ENCODE measurements at regions not wholly inside any gene's neighbourhood (a gene's known extent, or its start where the extent isn't known, plus 50 kb on each side); places are given as distances from the start of the nearest gene placed in this dataset.

DNA sequence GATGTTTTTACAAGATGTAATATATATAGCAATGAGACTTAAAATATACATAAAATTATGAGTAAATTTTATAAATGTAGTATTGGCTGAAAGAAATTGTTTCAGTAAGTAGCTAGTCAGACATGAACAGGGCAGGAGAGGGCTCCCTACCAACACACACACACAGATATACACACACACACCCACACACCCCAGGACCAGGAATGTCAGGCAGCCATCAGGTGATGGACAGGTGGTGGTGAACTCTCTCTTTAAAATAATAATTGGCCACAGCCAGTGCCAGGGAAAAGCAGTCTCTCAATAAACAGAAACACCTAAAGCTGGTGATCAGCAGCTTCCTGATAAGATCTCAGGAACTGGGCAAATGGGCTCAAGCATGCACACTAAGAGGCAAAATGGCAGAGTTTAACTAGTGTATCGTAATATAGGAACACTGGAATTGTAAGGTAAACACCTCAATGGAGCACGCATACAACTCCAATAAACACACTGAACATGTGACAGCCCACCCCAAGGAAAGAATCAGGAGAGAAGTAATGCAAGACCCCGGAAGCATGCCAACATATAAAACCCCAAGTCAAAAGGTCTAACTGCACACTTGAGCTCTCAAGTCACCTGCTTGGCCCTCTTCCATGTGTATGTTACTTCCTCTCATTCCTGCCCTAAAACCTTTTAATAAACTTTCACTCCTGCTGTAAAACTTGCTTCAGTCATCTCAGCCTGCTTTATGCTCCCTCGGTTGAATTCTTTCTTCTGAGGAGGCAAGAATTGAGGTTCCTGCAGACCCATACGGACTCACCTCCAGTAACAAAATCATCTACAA is 1034.1 kb upstream of the SEMA6D start:
- intact Hi-C loops (cut with DNase I): no loop called here
- ATAC-seq (no peak), DNase-seq (ENCODE audit: missing footprints) (no peak)

DNA sequence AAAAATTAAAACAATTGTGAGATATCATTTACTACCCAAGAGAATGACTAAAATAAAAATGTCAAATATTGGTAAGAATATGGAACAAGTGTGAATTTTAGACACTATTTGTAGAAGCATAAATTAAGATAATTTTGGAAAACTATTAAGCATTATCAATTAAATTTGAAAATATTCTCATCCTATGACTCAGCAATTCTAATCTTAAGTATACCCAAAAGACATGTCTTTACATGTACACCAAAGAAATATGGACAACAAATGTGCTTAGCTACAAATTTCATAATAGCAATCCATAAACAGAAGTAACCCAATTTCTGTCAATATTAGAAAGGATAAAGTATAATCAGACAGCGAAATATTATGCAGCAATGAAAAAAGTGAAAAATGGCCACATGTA is 1032.2 kb upstream of the SEMA6D start:
- intact Hi-C loops (cut with DNase I): no loop called here
- ATAC-seq (no peak), DNase-seq (ENCODE audit: missing footprints) (no peak)

DNA sequence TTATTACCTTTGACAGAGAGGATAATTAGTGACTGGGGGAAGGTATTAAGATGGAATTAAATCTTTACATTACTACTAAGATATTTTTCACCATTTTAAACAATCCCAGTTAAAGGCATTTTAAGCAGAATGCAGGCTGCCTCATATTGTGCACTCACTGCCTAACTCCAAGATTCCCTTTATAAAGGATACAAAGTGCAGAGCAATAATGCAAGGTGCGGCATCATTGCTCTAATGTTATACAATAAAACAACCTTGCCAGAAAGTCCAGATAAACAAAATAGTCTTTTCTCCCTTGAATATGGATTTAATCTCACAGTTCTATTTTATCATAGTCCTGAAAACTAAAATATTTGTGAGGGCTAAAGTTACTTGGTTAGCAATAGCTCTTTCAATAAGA is 1031.6 kb upstream of the SEMA6D start:
- intact Hi-C loops (cut with DNase I): no loop called here
- DNase-seq (ENCODE audit: missing footprints) (no peak), ATAC-seq (no peak)

DNA sequence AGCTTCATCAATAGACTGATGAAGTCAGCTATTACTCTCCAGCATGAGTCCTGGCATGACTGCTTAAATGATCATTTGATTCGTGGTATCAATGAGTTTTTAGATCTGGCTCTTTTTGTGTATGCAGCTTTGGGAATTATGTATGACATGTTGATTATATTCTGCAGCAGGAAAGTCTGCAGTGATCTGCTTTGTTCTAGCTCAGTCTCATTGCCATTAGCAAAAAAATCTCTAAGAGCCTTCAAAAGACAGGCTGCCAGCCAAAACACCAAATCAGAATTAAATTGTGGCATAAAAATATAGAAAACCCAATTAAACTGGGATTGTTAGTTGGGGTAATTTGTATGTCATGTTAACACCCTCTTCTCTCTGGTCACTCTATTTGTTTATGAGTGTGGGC is 1021.0 kb upstream of the SEMA6D start:
- intact Hi-C loops (cut with DNase I): no loop called here
- ATAC-seq: no peak
- DNase-seq (ENCODE audit: missing footprints): no peak

DNA sequence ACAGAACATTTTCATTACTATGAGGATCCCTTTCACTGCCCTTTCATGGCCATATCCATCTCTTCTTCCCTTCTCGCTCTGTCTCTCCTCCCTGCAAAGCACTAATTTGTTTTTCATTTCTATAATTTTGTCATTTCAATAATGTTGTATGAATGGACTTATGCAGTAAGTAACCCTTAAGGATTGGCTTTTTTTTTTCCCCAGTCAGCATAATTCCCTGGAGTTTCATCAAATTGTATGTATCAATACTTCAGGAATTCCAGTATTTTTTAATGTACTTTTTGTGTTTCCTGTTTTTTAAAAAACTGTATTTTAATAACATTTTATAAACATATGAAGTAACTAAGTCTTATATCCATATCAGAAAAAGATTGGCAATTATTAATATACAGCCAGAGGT is 1016.0 kb upstream of the SEMA6D start:
- DNase-seq (ENCODE audit: missing footprints): no peak
- intact Hi-C loops (cut with DNase I): no loop called here
- ATAC-seq: no peak

DNA sequence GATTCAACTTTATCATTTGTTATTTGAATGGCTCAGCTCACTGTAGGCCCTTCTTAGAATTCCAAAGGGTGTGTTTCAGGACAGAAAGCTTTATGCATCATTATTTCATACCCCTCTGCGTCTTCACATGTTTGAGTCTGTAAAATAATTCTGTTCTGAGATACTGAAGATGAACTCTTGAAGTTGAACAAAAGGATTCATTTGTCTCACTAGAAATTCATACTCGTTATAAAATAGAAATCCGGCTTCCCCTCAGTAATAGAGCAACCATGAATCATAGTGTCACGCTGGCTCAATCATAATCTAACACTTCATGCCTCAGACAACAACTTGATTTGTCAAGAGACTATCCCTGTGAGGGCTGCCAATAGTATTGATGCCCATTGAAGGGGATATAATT is 1015.4 kb upstream of the SEMA6D start:
- ATAC-seq (no peak), DNase-seq (ENCODE audit: missing footprints) (no peak)
- intact Hi-C loops (cut with DNase I): no loop called here

DNA sequence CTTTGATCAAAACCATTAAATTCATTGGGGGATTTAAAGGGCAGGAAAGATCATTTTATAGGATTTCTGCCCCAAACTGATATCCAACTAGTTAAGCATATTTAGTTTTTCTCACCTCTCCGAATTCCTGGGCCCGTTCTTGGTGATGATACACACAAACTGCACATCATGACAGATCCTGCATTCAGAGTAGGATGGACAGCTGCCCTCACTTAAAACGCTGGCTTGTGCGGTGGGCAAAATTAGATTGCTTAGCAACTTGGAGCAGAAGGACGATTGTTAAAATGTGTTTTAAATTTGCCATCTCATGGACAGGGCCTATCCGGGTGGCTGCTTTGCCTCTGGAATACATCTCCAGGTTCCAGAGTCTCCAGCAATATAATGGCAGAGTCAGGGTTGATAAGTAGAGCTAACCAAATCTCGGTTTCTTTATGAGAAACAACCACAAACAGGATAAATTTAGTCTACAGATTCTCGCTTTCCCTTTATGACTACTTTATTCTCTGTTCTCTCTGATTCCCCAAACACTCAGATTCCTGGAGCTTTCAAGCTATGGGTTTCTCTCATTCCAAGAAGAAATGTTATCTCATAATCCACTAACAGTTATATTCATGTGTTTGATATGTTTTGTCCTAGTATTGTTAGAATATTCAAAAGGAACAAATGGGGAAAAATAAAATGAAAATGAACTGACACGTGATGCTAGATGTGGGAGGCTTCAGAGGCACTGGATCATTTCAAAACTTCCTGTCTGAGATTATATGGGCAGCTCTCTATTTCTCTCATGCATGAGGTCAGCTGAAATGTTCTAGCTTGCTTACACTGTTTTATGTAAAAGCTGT is 1014.1 kb upstream of the SEMA6D start:
- intact Hi-C loops (cut with DNase I): no loop called here
- DNase-seq (ENCODE audit: missing footprints) (no peak), ATAC-seq (no peak)

DNA sequence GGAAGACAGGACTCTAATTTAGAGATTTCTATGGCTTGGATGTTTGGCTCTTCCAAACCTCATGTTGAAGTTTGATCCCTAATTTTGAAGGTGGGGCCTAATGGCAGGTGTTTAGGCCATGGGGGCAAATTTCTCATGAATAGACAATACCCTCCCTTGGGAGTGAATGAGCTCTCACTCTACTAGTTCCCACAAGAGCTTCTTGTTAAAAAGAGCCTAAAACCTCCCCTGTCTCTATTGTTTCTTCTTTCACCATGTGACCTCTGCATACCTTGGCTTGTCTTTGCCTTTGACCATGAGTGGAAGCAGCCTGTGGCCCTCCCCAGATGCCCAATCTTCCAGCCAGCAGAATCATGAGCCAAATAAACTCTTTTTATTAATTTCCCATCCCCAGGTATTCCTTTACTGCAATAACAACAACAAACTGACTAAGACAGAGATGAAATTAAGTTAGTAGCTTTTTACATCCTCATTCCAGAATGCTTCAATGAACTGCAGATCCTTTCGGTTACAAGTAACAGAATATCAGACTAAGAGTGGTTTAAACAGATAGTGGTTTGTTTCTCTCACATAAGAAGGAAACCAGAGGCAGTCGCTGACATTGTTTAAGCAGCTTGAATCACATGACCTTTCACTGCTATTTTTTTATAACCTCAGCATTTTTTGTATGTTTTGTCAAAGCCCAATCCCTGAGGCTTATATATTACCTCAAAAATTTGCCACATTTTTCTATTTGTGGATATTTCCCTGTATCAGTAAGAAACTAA is 1013.3 kb upstream of the SEMA6D start:
- DNase-seq (ENCODE audit: missing footprints): no peak
- intact Hi-C loops (cut with DNase I): no loop called here
- ATAC-seq: no peak

DNA sequence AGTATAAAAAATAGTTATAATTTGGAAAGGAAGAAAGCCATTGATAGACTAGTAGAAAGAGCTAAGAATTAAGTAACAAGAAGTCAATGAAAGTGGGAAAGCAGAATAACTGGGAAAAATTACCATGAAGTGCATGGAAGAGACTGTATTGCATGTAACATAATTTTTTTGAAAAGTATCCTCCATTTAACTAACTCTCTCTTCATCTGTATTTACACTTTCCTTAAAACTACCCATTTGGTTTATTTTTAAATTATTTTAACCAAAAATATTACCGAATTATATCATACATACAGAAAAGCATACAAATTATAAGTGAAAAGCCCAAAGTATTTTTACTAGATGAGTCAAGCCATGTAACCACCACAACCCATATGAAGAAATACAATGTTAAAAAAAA is 1009.9 kb upstream of the SEMA6D start:
- intact Hi-C loops (cut with DNase I): no loop called here
- ATAC-seq: no peak
- DNase-seq (ENCODE audit: missing footprints): no peak

DNA sequence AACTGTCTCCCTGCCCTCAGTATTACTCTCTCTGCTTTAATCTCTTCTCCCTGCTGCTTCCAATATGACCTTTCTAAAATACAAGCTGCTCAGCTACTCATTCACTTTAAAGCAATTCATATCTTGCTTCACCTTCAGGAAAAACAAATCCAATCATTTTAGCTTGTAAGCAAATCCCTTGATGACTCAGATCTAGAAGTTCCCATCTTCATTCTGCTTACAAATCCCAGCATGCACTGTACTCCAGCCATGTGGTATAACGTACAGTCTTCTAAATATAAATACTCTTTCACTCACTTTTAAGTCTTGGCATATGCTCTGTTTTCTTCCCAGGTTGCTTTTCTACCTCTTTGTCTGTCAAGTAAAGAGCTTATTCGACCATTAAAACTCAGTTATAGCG is 1009.1 kb upstream of the SEMA6D start:
- no peak for DNase-seq (ENCODE audit: missing footprints)
- ATAC-seq: no peak
- intact Hi-C loops (cut with DNase I): no loop called here

DNA sequence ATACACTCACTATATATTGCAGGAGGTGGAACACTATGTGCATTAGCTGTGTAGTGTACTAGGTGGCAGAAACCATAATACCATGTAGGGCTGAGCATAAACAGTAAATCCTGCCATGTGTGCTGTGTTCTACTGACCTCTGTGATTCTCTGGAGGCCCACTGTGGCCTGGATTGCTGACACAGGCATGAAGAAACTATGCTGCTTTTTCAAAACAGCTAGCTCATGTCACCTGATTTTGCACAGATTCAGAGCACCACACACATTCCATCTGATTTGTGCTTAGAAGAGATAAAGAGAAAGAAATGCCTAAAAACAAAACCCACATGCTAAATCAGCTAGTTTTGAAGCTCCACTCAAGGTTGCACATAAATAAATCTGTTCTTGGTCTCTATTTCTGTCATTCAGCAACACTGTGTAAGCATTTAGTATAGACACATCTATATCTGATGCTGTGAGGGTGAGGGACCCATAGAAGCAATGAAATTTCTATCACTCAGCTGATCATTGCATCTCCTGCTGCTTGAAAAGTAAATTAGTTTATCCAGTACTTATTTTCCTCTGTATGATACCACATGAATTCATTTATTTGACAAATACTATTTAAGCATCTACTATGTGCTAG is 1007.7 kb upstream of the SEMA6D start:
- DNase-seq (ENCODE audit: missing footprints) (no peak), ATAC-seq (no peak)
- intact Hi-C loops (cut with DNase I): no loop called here

DNA sequence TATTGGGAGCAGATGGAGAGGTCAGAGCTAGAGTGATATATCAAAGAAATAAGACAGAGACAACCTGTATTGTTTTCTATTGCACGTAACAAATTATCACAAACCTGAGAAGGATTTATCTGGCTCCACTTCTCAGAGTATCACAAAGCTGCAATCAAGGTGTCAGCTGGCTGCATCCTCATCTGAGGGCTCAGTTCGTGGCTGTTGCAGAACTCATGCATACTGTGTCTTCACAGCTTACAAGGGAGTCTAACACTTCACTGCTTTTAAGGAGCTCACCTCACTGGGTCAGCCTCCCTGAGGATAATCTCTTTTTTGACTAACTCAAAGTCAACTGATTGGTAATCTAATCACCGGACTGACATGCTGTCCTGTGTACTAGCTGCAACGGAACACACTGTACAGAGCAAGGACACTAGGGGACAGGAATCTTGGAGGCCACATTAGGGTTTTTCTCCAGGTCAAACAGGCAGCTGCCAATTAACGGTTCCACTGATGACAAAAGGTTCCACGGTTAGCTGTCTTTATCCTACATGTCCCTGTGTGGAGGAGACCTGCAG is 1006.8 kb upstream of the SEMA6D start:
- no peak for ATAC-seq
- DNase-seq (ENCODE audit: missing footprints): no peak
- intact Hi-C loops (cut with DNase I): no loop called here

DNA sequence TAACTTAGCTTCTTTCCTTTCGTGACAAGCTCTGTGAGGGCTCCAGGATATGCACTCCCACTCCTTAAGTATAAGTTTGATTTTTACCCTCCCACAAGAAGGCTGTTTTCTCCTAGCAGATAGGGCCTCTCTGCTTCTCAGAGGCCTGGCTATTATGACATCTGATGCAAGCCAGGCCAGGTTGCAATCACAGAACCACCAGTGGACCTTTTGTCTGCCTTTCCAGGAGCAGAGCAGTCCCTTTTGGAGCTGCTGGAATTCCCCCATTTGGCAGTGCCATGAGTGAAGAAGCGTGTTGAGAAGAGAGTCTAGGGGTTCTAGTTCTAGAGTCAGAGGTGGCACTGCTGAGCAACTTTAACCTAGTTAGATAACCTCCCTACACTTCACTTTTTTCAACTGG is 1004.3 kb upstream of the SEMA6D start:
- no peak for DNase-seq (ENCODE audit: missing footprints)
- ATAC-seq: no peak
- intact Hi-C loops (cut with DNase I): no loop called here

DNA sequence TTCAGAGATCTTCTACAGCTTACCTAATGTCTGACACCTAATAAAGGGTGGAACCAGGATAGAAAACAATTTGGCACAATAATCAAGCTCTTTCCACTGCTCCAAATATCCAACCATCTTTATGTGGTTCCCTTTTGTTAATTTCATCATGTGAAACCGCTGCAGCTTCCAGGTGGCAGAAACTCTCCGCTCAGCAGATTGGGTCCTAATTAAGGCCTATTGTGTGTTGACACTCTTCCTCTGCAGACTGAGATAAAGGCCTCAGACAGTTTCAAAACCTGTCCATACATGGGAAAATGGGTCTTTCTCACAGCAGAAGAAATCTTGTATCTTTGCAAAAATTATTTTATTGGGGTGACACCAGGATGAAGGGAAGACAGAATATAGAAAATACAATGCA is 1002.4 kb upstream of the SEMA6D start:
- intact Hi-C loops (cut with DNase I): no loop called here
- DNase-seq (ENCODE audit: missing footprints) (no peak), ATAC-seq (no peak)

DNA sequence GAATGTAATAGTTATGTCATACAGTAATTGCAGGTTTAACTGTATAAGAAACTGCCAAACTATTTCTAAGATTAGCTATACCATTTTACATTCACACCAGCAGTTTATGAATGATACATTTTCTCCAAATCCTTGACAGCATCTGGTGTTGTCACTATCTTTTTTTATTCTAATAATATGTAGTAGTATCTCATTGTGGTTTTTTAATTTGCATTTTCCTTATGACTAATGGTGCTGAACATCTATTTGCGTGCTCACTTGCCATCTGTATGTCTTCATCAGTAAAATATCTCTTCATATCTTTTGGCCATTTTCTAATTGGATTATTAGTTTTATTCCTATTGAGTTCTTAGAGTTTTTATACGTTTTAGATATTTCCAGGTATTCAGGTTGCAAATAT is 994.0 kb upstream of the SEMA6D start:
- intact Hi-C loops (cut with DNase I): no loop called here
- DNase-seq (ENCODE audit: missing footprints): no peak
- no peak for ATAC-seq

DNA sequence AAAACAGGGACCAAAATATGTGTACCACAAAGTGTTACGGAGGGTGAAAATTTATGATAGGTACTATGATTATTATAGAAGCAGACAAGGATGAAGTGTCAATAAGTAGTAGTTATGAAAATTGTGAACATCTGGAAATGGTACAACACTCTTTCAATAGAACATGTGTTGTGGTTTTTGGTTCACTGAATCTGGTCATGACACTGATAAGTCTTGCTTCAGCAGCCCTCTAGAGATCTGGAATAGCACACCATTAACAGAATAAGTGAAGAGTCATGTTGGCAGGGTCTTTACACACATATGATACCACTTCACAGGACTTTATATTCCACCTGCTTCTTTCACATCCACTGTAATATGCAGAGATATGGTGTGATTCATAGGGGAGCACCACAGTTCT is 985.2 kb upstream of the SEMA6D start:
- no peak for ATAC-seq
- intact Hi-C loops (cut with DNase I): no loop called here
- no peak for DNase-seq (ENCODE audit: missing footprints)

DNA sequence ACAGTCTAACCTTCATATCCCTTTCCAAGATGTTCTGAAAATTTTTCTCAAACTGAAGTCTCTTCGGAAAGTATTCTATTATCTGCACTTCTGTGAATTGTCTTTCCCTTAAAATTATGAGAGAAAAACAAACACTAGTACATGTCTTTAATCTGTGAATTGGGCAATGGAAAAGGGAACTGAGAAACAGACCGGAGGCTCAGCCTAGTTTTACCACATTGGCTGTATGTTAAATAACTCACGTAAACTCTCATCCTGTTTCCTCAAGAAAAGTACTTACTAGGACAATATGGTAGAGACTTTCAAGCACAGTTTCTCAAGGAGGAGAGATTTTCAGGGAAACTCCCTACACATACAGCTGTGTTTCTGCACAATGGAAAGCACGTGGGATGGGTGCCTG is 982.2 kb upstream of the SEMA6D start:
- intact Hi-C loops (cut with DNase I): no loop called here
- no peak for ATAC-seq
- DNase-seq (ENCODE audit: missing footprints): no peak

DNA sequence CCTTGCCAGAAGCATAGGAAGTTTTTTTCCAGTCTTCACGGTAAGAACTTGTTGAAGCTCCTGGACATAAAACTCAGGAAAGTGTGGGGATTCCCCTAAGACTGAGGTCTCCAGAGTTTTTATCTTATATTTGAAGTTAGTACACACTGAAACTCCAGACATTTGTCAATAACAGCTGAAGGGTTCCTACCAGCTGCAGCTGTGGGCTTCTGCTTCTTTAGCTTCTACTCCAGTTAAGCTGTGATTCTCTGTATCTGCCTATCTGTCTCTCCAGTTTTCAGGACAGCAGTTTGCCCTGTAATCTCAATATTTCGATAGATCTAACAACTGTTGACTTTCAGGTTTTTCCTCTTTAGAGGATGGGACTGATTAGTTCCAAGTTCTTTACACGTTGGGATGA is 966.0 kb upstream of the SEMA6D start:
- DNase-seq (ENCODE audit: missing footprints) (no peak), ATAC-seq (no peak)
- intact Hi-C loops (cut with DNase I): no loop called here

DNA sequence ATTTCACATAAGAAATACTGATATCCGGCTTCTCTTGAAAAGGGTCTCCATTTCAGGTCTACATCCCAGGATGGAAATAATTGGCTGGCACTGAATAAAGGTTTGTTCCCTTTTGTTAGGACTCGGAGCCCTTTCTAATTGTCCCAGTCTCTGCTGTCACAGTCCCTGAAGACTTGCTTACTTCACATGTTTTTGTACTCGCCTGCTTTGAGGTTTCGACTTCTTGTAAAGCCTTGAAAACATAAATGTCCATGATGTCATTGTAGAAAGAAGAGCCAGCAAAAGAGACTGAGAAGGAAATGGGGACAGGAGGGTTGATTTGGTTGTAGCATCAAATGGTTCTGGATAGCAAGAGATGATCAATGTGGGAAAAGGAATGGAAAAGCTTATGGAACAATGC is 963.4 kb upstream of the SEMA6D start:
- intact Hi-C loops (cut with DNase I): no loop called here
- DNase-seq (ENCODE audit: missing footprints) (no peak), ATAC-seq (no peak)
